ENCODE measurements at regions not wholly inside any gene's neighbourhood (a gene's known extent, or its start where the extent isn't known, plus 50 kb on each side); places are given as distances from the start of the nearest gene placed in this dataset.

DNA sequence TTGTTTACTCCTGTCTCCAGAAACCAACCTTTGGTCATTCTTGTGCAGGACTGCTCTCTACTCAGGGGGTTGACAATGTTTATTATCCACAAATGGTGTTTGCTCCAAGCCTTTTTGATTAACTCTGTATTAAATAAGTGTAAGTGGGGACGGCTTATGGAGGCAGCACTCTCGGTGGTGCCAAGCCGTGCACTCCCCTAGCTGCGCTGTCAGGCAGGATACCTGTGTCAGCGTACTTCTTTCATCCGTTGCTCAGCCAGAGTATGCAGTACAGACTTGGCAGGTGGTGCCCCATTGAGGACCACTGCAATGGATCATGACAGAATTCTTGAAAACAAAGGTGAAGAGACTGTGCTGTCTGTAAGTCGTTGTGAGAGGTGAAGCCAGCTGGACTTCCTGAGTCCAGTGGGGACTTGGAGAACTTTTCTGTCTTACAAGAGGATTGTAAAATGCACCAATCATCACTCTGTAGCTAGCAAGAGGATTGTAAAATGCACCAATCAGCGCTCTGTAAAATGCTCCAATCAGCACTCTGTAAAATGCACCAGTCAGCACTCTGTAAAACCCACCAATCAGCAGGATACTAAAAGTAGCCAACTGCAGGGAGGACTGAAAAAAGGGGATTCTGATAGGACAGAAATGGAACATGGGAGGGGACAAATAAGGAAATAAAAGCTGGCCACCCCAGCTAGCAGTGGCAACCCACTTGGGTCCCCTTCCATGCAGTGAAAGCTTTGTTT is 480.0 kb downstream of the MEI4 start:
- POLR2A ChIA-PET, result no interaction called here
- Histone ChIP-seq H3K4me3 (ENCODE audit: low read depth, low read length) (no peak overlapping the region), H3K36me3 (ENCODE audit: control insufficient read depth in 2 of 2, insufficient read depth in 1 of 2, low read length in 2 of 2) (no peaks in the 10 kb centered on the region), H3K9me3 (ENCODE audit: control insufficient read depth, insufficient read depth, low read depth, low read length) (no peaks in the 10 kb centered on the region), H3K27ac (ENCODE audit: extremely low read depth, low read depth, low read length) (no peak overlapping the region), H3K4me1 (ENCODE audit: control insufficient read depth, insufficient read depth, low read length) (no peaks in the 10 kb centered on the region)
- CTCF ChIA-PET, result interaction anchor here (0.6 kb wide), 1 partner anchor 271 kb away, joined by 3 read pairs; no protein-coding TSS in a partner anchor
- TF ChIP-seq KLF9 (tag by site-specific recombination; IDR thresholded peaks at IDR 0.05; ENCODE audit: low read depth), result no peak
- TF ChIP-seq SP2 (tag by site-specific recombination; IDR thresholded peaks at IDR 0.05), result no peak
- TF ChIP-seq ZNF184 (tag by site-specific recombination; IDR thresholded peaks at IDR 0.05), result no peak
- TF ChIP-seq ZNF274 (IDR thresholded peaks at IDR 0.05; ENCODE audit: low read length), result no peak
- no peak for TF ChIP-seq ZNF274 (tag by site-specific recombination; IDR thresholded peaks at IDR 0.05; ENCODE audit: borderline replicate concordance)
- TF ChIP-seq, protein P1, sequence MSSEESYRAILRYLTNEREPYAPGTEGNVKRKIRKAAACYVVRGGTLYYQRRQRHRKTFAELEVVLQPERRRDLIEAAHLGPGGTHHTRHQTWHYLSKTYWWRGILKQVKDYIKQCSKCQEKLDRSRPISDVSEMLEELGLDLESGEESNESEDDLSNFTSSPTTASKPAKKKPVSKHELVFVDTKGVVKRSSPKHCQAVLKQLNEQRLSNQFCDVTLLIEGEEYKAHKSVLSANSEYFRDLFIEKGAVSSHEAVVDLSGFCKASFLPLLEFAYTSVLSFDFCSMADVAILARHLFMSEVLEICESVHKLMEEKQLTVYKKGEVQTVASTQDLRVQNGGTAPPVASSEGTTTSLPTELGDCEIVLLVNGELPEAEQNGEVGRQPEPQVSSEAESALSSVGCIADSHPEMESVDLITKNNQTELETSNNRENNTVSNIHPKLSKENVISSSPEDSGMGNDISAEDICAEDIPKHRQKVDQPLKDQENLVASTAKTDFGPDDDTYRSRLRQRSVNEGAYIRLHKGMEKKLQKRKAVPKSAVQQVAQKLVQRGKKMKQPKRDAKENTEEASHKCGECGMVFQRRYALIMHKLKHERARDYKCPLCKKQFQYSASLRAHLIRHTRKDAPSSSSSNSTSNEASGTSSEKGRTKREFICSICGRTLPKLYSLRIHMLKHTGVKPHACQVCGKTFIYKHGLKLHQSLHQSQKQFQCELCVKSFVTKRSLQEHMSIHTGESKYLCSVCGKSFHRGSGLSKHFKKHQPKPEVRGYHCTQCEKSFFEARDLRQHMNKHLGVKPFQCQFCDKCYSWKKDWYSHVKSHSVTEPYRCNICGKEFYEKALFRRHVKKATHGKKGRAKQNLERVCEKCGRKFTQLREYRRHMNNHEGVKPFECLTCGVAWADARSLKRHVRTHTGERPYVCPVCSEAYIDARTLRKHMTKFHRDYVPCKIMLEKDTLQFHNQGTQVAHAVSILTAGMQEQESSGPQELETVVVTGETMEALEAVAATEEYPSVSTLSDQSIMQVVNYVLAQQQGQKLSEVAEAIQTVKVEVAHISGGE (tag by site-specific recombination; conservative IDR thresholded peaks at IDR 0.05; ENCODE audit: low read depth), result no peak
- no peak for TF ChIP-seq ZNF354C (tag by site-specific recombination; IDR thresholded peaks at IDR 0.05; ENCODE audit: borderline replicate concordance, low read depth)
- no peak for TF ChIP-seq ZBTB7A (tag by site-specific recombination; IDR thresholded peaks at IDR 0.05; ENCODE audit: low read depth)

DNA sequence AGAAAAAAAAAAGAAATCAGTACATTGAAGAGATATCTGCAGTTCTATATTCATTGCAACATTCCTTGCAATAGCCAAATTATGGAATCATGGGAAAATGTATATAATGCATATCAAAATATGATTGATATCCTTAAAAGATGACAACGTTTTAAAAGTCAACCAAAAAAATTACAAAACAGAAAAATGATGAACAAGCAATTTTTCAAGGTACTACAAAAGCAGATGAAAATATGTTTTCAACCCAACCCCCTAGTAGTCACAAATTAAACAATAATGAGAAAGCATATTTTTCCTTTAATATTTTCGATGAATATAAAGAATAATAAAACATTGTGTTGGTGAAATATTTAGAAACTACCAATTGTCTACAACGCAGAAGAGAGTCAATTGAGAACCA is 497.6 kb downstream of the MEI4 start:
- TF ChIP-seq ZNF645 (tag by site-specific recombination; IDR thresholded peaks at IDR 0.05) (no peak), AEBP2 (tag by site-specific recombination; IDR thresholded peaks at IDR 0.05; ENCODE audit: borderline replicate concordance) (no peak), ZNF560 (tag by site-specific recombination; IDR thresholded peaks at IDR 0.05; ENCODE audit: borderline replicate concordance) (no peak)
- Histone ChIP-seq H3K4me1 (ENCODE audit: control insufficient read depth, insufficient read depth, low read length) (no peaks in the 10 kb centered on the region), H3K9me3 (ENCODE audit: control insufficient read depth, insufficient read depth, low read depth, low read length) (no peaks in the 10 kb centered on the region), H3K4me3 (ENCODE audit: low read depth, low read length) (no peak overlapping the region), H3K36me3 (ENCODE audit: control insufficient read depth in 2 of 2, insufficient read depth in 1 of 2, low read length in 2 of 2) (no peaks in the 10 kb centered on the region), H3K27ac (ENCODE audit: extremely low read depth, low read depth, low read length) (no peak overlapping the region)
- POLR2A ChIA-PET, result no interaction called here
- CTCF ChIA-PET, result no interaction called here

DNA sequence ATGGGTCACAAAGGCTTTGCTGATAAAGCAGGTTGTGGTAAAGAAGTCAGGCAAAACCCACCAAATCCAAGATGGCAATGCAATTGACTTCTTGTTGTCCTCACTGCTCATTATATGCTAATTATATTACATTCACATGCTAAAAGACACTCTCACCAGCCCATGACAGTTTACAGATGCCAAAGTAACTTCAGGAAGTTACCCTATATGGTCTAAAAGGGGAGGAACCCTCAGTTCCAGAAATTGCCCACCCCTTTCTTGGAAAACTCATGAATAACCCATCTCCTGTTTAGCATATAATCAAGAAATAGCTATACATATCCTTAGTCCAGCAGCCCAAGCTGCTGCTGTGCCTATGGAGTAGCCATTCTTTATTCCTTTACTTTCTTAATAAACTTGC is 501.1 kb downstream of the MEI4 start:
- CTCF ChIA-PET, result no interaction called here
- no peaks in the 10 kb centered on the region for H3K36me3 ChIP-seq (ENCODE audit: control insufficient read depth in 2 of 2, insufficient read depth in 1 of 2, low read length in 2 of 2)
- no peaks in the 10 kb centered on the region for H3K9me3 ChIP-seq (ENCODE audit: control insufficient read depth, insufficient read depth, low read depth, low read length)
- H3K4me1 ChIP-seq (ENCODE audit: control insufficient read depth, insufficient read depth, low read length), result no peaks in the 10 kb centered on the region
- POLR2A ChIA-PET, result no interaction called here
- H3K4me3 ChIP-seq (ENCODE audit: low read depth, low read length), result no peak overlapping the region
- no peak overlapping the region for H3K27ac ChIP-seq (ENCODE audit: extremely low read depth, low read depth, low read length)
- TF ChIP-seq ZNF19 (tag by site-specific recombination; IDR thresholded peaks at IDR 0.05; ENCODE audit: low read depth), result no peak
- TF ChIP-seq TCF7L2 (IDR thresholded peaks at IDR 0.05; ENCODE audit: borderline replicate concordance, low read depth, low read length), result no peak
- no peak for TF ChIP-seq SALL2 (tag by site-specific recombination; IDR thresholded peaks at IDR 0.05; ENCODE audit: borderline replicate concordance)
- TF ChIP-seq ZNF221 (tag by site-specific recombination; IDR thresholded peaks at IDR 0.05; ENCODE audit: borderline replicate concordance), result no peak
- no peak for TF ChIP-seq GFI1B (tag by site-specific recombination; IDR thresholded peaks at IDR 0.05)
- no peak for TF ChIP-seq ZNF223 (tag by site-specific recombination; IDR thresholded peaks at IDR 0.05)
- TF ChIP-seq ZNF274 (IDR thresholded peaks at IDR 0.05; ENCODE audit: low read length), result no peak
- TF ChIP-seq ZNF274 (tag by site-specific recombination; IDR thresholded peaks at IDR 0.05; ENCODE audit: borderline replicate concordance), result no peak
- TF ChIP-seq ZNF211 (tag by site-specific recombination; IDR thresholded peaks at IDR 0.05; ENCODE audit: low read depth), result no peak
- TF ChIP-seq PRDM1 (tag by site-specific recombination; IDR thresholded peaks at IDR 0.05), result no peak
- no peak for TF ChIP-seq ZNF10 (tag by site-specific recombination; IDR thresholded peaks at IDR 0.05)

All from HEK293 (cell line).